OCI-LY1 (cell line): ENCODE measurements at regions not wholly inside any gene's neighbourhood (a gene's known extent, or its start where the extent isn't known, plus 50 kb on each side); places are given as distances from the start of the nearest gene placed in this dataset.

Source experiments
- EZH2 ChIP-seq: fragments of 200-600 bp; sonication (generic), shearing (Covaris generic); IDR thresholded peaks from 2 replicates; pipeline ENCODE4 v1.8.0; 2017; ENCODE audit warnings: borderline replicate concordance, mixed run types, mild to moderate bottlenecking, antibody characterized with exemption, low read length, moderate library complexity, mixed read lengths
- TF ChIP-seq, protein P1 (sequence below): fragments of 200-600 bp; sonication (generic), shearing (Covaris generic); IDR thresholded peaks from 2 replicates; pipeline ENCODE4 v1.5.1; 2017; ENCODE audit warnings: mild to moderate bottlenecking, antibody characterized with exemption, low read length, moderate library complexity, mixed read lengths

DNA sequence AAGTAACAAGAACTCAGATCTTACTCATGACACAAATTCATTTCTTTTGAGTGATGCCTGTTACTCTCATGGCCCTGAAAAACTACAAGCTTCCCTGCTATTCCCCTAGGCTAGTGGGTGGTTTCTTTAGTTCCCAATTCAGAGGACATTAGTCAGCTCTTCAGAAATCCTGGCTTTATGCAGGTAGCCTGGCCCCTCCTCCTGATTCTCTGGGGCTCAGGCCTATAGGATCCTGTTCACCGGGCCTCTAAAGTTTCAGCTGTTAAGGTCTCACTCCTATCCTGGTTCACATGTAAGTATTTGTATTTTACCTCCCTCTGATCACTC lies 87.3 kb upstream of the IRX5 start:
- TF ChIP-seq, protein P1, sequence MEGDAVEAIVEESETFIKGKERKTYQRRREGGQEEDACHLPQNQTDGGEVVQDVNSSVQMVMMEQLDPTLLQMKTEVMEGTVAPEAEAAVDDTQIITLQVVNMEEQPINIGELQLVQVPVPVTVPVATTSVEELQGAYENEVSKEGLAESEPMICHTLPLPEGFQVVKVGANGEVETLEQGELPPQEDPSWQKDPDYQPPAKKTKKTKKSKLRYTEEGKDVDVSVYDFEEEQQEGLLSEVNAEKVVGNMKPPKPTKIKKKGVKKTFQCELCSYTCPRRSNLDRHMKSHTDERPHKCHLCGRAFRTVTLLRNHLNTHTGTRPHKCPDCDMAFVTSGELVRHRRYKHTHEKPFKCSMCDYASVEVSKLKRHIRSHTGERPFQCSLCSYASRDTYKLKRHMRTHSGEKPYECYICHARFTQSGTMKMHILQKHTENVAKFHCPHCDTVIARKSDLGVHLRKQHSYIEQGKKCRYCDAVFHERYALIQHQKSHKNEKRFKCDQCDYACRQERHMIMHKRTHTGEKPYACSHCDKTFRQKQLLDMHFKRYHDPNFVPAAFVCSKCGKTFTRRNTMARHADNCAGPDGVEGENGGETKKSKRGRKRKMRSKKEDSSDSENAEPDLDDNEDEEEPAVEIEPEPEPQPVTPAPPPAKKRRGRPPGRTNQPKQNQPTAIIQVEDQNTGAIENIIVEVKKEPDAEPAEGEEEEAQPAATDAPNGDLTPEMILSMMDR = no peak
- no peak for TF ChIP-seq EZH2
